ENCODE measurements at regions not wholly inside any gene's neighbourhood (a gene's known extent, or its start where the extent isn't known, plus 50 kb on each side); places are given as distances from the start of the nearest gene placed in this dataset.

- TF ChIP-seq CTCF (IDR thresholded peaks at IDR 0.05) (no peak), POLR2A (IDR thresholded peaks at IDR 0.05) (no peak), EP300 (IDR thresholded peaks at IDR 0.05) (no peak), POLR2AphosphoS5 (IDR thresholded peaks at IDR 0.05) (no peak)
- no peak overlapping the region for H3K27ac ChIP-seq
- ATAC-seq (ENCODE audit: low FRiP score in 2 of 2) (no peak), DNase-seq (no peak)
- no peaks in the 10 kb centered on the region for H3K27me3 ChIP-seq
- H3K36me3 ChIP-seq: no peaks in the 10 kb centered on the region
- H3K9me3 ChIP-seq: no peaks in the 10 kb centered on the region
- no peaks in the 10 kb centered on the region for H3K4me1 ChIP-seq
- WGBS, 2 donors: 37 to 45% methylated on average over 6 of the region's 6 CpGs
- H3K4me3 ChIP-seq: no peak overlapping the region
Measured at GRCh38 chr6:8245726-8246125, 143.4 kb upstream of the EEF1E1 start.

GRCh38 chr6:8243475-8243874 lies 141.1 kb upstream of the EEF1E1 start:
- TF ChIP-seq POLR2A (IDR thresholded peaks at IDR 0.05) (no peak), EP300 (IDR thresholded peaks at IDR 0.05) (no peak), CTCF (IDR thresholded peaks at IDR 0.05) (no peak), POLR2AphosphoS5 (IDR thresholded peaks at IDR 0.05) (no peak)
- ATAC-seq (ENCODE audit: low FRiP score in 2 of 2) (no peak), DNase-seq (no peak)
- 65 to 67% methylated on average over 3 of the region's 3 CpGs for WGBS, 2 donors
- Histone ChIP-seq H3K27ac (no peak overlapping the region), H3K4me3 (no peak overlapping the region), H3K4me1 (no peaks in the 10 kb centered on the region), H3K9me3 (no peaks in the 10 kb centered on the region), H3K36me3 (no peaks in the 10 kb centered on the region), H3K27me3 (no peaks in the 10 kb centered on the region)

GRCh38 chr6:8242885-8243284 lies 140.5 kb upstream of the EEF1E1 start:
- 85 to 93% methylated on average over 3 of the region's 3 CpGs for WGBS, 2 donors
- DNase-seq: no peak
- H3K27ac ChIP-seq: no peak overlapping the region
- no peaks in the 10 kb centered on the region for H3K9me3 ChIP-seq
- H3K36me3 ChIP-seq: no peaks in the 10 kb centered on the region
- no peak for ATAC-seq (ENCODE audit: low FRiP score in 2 of 2)
- H3K4me3 ChIP-seq: no peak overlapping the region
- H3K4me1 ChIP-seq: no peaks in the 10 kb centered on the region
- no peaks in the 10 kb centered on the region for H3K27me3 ChIP-seq
- TF ChIP-seq CTCF (IDR thresholded peaks at IDR 0.05) (no peak), POLR2A (IDR thresholded peaks at IDR 0.05) (no peak), EP300 (IDR thresholded peaks at IDR 0.05) (no peak), POLR2AphosphoS5 (IDR thresholded peaks at IDR 0.05) (no peak)

DNA sequence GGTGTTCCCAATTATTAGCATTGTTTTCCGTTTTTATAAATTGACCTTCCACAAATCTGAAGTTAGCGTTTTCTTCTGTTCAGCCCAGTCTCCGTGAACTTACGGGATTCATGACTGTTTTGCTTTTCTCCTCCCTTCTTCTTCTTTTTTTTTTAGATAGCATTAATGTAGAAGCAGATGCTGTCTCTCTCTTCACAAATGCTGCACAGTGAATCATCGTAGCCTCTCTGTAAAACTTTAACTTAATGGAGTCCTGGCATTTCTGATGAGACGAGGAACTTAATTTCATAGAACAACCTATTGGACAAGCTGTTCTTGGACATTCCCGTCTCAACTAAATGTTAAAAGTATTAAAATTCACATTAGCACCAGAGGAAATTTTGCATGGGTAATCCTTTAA lies 138.0 kb upstream of the EEF1E1 start:
- 89 to 91% methylated on average over 7 of the region's 7 CpGs for WGBS, 2 donors
- Histone ChIP-seq H3K36me3 (no peaks in the 10 kb centered on the region), H3K27ac (no peak overlapping the region), H3K4me3 (no peak overlapping the region), H3K4me1 (no peaks in the 10 kb centered on the region), H3K9me3 (no peaks in the 10 kb centered on the region), H3K27me3 (no peaks in the 10 kb centered on the region)
- no peak for DNase-seq
- no peak for TF ChIP-seq POLR2AphosphoS5 (IDR thresholded peaks at IDR 0.05)
- ATAC-seq (ENCODE audit: low FRiP score in 2 of 2): no peak

DNA sequence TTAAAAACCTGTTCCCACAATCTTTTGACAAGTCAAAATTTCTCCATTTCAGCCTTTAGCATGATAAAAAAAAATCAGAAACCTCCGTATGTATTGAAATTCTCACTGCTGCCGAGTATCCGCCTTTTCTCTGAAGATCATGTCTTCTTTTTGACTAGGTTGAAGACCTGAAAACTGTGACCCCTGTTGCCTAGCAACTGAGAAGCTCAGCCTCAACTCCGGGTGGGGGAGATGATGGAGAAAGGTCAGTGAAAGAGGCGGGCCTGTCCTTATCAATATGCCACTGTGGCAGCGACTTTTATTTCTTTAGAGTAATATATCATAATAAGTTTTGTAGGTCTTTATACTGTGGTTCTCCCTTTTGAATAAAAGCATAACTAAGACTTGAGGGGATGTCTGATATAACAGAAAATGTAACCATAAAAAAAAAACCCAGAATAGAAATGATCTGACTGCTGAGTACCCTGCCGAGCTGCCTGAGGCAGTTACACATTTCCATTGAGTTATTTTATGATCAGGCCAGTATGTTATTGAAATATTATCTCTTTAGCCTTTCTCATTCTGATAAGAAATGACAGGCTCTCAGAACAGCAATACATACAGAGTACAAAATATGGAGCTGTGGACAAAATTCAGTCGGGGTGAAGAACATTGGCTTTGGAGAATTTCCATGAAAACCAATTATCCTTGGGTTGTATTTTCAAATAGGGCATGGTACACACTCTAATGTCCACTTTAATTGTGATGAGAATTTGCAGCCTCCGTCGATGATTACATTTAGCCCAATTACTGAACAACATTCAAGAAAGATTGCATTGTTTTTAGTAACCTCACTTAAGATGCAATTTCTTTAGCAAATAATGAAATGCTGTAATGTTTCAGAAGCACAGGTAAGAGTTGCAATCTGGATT lies 136.7 kb upstream of the EEF1E1 start:
- H3K4me3 ChIP-seq: no peak overlapping the region
- ATAC-seq (ENCODE audit: low FRiP score in 2 of 2) (no peak), DNase-seq (no peak)
- H3K9me3 ChIP-seq: no peaks in the 10 kb centered on the region
- TF ChIP-seq POLR2A (IDR thresholded peaks at IDR 0.05) (no peak), CTCF (IDR thresholded peaks at IDR 0.05) (no peak)
- no peaks in the 10 kb centered on the region for H3K4me1 ChIP-seq
- no peak overlapping the region for H3K27ac ChIP-seq
- H3K27me3 ChIP-seq: no peaks in the 10 kb centered on the region
- H3K36me3 ChIP-seq: no peaks in the 10 kb centered on the region
- 58% methylated on average over 10 of the region's 10 CpGs for WGBS, 2 donors
